Aorta (tissue), 5 donors: ENCODE measurements at regions not wholly inside any gene's neighbourhood (a gene's known extent, or its start where the extent isn't known, plus 50 kb on each side); places are given as distances from the start of the nearest gene placed in this dataset.

Experiments used
- ATAC-seq: fragments of 200-7000 bp; cut with Tn5 transposase; one replicate; pipeline ENCODE4 v1.9.1; 2022; ENCODE audit warnings: moderate library complexity; ENCODE audit not compliant: low FRiP score
- DNase-seq, 2 donors: peaks; one replicate each; pipeline ENCODE4 v3.0.0-alpha.2; 2020
- H3K27ac ChIP-seq, 2 donors: one replicate each; pipeline ENCODE4 v1.5.1; 2013; ENCODE audit warnings: low read length in 2 of 2, mild to moderate bottlenecking in 2 of 2, moderate library complexity in 2 of 2, control low read depth in 1 of 2, inconsistent platforms in 1 of 2, low read depth in 1 of 2
- H3K27me3 ChIP-seq, 2 donors: one replicate each; pipeline ENCODE4 v1.6.1; 2013; ENCODE audit warnings: control low read depth in 1 of 2, low read length in 1 of 2, mild to moderate bottlenecking in 1 of 2, moderate library complexity in 1 of 2; ENCODE audit not compliant: insufficient read depth in 2 of 2, control insufficient read depth in 1 of 2
- H3K36me3 ChIP-seq, 2 donors: one replicate each; pipeline ENCODE4 v1.6.1; 2013; ENCODE audit warnings: control low read depth in 1 of 2, low read length in 1 of 2, mild to moderate bottlenecking in 1 of 2; ENCODE audit not compliant: insufficient read depth in 2 of 2, control insufficient read depth in 1 of 2
- H3K4me1 ChIP-seq, 2 donors: one replicate each; pipeline ENCODE4 v1.6.1; 2013; ENCODE audit warnings: low read length in 2 of 2, control low read depth in 1 of 2, mild to moderate bottlenecking in 1 of 2, moderate library complexity in 1 of 2; ENCODE audit not compliant: insufficient read depth in 2 of 2, control insufficient read depth in 1 of 2
- H3K4me3 ChIP-seq, 2 donors: one replicate each; pipeline ENCODE4 v1.5.1; 2013; ENCODE audit warnings: low read length in 2 of 2, control low read depth in 1 of 2, mild to moderate bottlenecking in 1 of 2
- H3K9me3 ChIP-seq: one replicate; pipeline ENCODE4 v1.6.1; 2013; ENCODE audit warnings: mild to moderate bottlenecking, low read length; ENCODE audit not compliant: control insufficient read depth
- WGBS, 2 donors: extraction: QIAGEN DNeasy Blood & Tissue Kit; methylation state at CpG; one replicate each; pipeline ENCODE4 v1.1.7; 2013; 5-methylcytosine and 5-hydroxymethylcytosine counted together
- intact Hi-C, 2 donors: fragments of 100-400 bp; cut with DNase I; formaldehyde crosslinking; loops; one replicate each; pipeline versions ENCODE4 v1.14.2 to v1.15.0; 2022
- donor health status: healthy with polysubstance abuse.
- donor health status: Bipolar disorder and iron deficiency.
- donor health status: DM: no; HTN: no; CAD: no.
- donor health status: DM: no; HTN: no; CAD: no.
- donor health status: DM: yes; HTN: yes; CAD: no.

DNA sequence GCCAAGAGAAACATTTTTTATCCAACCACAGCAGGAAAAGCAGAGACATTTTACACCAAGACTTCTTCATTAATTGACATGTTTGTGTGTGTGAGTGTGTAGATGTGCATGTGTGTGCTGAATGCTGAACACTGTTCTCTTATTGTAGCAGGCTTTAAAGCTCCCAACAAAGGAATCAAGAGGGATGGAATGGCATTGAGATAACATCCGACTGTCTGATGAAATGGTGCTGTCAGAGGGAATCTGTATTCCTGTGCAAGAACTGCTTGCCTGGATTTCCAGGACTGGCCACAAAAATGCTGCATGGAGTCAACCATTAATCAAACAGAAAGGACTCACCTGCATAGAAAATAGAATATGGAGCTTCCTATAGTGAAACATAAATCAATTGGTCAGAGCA, 354.0 kb downstream of the UQCRFS1 start:
- Histone ChIP-seq H3K9me3 (peaks cover 4% of the 10 kb centered on the region), H3K27me3 (peaks cover 0 to 1% of the 10 kb centered on the region in 2 donors), H3K36me3 (no peaks in the 10 kb centered on the region), H3K4me1 (no peaks in the 10 kb centered on the region), H3K27ac (no peak overlapping the region), H3K4me3 (no peak overlapping the region)
- DNase-seq (no peak), ATAC-seq (no peak)
- intact Hi-C loops: no loop called here
- 51 to 71% methylated on average over 1 of the region's 1 CpG for WGBS, 2 donors

DNA sequence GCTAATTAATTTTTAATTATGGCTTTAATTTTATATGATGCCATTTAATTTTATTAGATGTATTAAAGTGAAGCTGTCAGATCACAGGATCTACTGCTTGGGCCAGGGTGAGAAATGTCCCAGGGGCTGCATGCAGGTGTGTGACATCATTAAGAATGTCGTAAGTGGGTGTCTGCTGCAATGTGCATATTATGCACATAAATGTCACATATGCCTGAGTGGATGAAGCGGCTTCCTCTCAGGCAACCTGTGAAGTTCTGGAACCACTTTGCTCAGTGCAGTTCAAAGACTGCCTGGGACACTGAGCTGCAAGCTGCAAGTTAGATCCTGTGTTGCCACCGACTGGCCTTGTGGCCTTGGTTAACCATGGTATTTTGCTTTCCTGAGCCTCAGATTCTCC, 355.0 kb downstream of the UQCRFS1 start:
- Histone ChIP-seq H3K27me3 (peaks cover 0 to 1% of the 10 kb centered on the region in 2 donors), H3K36me3 (no peaks in the 10 kb centered on the region), H3K9me3 (peaks cover 4% of the 10 kb centered on the region), H3K27ac (no peak overlapping the region), H3K4me3 (no peak overlapping the region), H3K4me1 (no peaks in the 10 kb centered on the region)
- intact Hi-C loops: no loop called here
- WGBS, 2 donors: 58 to 69% methylated on average over 3 of the region's 3 CpGs
- DNase-seq (no peak), ATAC-seq (no peak)

DNA sequence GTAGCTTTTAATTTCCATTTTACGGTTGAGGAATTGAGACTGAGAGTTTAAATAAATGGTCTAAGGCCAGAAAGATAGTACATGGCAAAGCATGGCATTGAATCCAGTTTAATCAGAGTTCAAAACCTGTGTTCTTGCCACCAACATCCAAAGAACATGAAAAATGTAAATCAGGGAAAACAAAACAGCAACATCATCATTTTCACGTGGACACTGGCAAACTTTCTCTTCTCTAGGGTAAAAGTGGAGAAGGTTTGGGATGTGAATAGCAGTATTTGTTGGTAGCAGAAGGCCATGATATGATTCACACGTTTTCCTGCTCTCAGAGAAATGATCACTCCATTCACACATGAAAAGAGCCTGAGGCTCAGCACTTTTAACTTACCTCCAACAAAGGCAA, 357.7 kb downstream of the UQCRFS1 start:
- Histone ChIP-seq H3K27me3 (peaks cover 0 to 1% of the 10 kb centered on the region in 2 donors), H3K36me3 (no peaks in the 10 kb centered on the region), H3K27ac (no peak overlapping the region), H3K4me3 (no peak overlapping the region), H3K9me3 (peaks cover 8% of the 10 kb centered on the region), H3K4me1 (no peaks in the 10 kb centered on the region)
- WGBS, 2 donors: 56 to 62% methylated on average over 3 of the region's 3 CpGs
- DNase-seq (no peak), ATAC-seq (no peak)
- intact Hi-C loops: no loop called here

DNA sequence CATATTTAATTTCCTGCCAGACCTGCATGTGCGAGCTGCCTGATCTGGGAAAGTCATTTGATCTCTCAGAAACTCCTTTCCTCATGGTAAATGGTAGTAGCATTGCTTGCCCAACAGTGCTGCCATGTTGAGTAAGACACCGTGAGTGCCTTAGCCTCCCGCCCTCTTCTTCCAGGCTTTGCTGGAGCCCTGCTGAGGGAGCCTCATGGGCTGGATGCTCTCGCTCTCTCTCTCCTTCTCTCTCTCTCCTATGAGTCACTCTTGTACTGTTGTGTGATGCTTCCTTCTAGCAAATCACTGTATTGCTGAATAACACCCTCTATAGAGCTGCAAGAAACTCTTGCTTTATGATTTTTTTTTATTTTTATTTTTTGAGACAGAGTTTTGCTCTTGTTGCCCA, 365.5 kb downstream of the UQCRFS1 start:
- intact Hi-C loops: no loop called here
- ATAC-seq (no peak), DNase-seq (no peak)

DNA sequence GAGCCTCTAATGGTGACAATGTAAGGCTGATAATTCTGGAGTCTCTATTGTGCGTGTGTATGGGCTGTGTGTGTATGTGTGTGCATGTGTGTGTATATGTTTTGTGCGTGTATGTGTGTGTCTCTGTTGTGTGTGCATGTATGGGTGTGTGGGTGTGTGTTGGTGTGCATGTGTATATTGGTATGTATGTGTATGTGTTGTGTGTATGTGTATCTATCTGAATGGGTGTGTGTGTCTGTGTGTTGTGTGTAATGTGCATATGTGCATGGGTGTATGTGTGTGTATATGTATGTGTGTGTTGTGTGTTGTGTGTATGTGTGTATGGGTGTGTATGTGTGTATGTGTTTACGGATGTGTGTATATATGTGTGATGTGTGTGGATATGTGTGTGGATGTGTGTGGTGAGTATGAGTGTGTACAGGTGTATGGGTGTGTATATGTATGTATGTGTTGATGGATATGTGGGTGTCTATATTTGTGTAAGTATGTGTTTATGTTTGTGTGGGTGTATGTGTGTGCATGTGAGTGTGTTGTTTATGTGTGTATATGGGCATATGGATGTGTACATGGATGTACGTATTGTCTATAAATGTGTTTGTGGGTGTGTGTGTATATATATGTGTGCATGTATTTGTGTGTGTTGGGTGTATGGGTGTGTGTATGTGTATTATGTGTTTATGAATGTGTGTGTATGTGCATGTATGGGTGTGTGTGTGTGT, 366.7 kb downstream of the UQCRFS1 start:
- ATAC-seq (no peak), DNase-seq (no peak)
- Histone ChIP-seq H3K4me1 (no peaks in the 10 kb centered on the region), H3K9me3 (peaks cover 2% of the 10 kb centered on the region), H3K36me3 (no peaks in the 10 kb centered on the region), H3K4me3 (no peak overlapping the region), H3K27ac (no peak overlapping the region), H3K27me3 (no peaks in the 10 kb centered on the region)
- intact Hi-C loops: no loop called here
- 93% methylated on average over 4 of the region's 4 CpGs for WGBS, 2 donors

More for the DNA sequence above, 365.5 kb downstream of the UQCRFS1 start:
- Histone ChIP-seq H3K36me3 (no peaks in the 10 kb centered on the region), H3K4me3 (no peak overlapping the region), H3K27me3 (no peaks in the 10 kb centered on the region), H3K27ac (no peak overlapping the region), H3K4me1 (no peaks in the 10 kb centered on the region), H3K9me3 (peaks cover 4% of the 10 kb centered on the region)
- WGBS, 2 donors: 72 to 74% methylated on average over 4 of the region's 4 CpGs

DNA sequence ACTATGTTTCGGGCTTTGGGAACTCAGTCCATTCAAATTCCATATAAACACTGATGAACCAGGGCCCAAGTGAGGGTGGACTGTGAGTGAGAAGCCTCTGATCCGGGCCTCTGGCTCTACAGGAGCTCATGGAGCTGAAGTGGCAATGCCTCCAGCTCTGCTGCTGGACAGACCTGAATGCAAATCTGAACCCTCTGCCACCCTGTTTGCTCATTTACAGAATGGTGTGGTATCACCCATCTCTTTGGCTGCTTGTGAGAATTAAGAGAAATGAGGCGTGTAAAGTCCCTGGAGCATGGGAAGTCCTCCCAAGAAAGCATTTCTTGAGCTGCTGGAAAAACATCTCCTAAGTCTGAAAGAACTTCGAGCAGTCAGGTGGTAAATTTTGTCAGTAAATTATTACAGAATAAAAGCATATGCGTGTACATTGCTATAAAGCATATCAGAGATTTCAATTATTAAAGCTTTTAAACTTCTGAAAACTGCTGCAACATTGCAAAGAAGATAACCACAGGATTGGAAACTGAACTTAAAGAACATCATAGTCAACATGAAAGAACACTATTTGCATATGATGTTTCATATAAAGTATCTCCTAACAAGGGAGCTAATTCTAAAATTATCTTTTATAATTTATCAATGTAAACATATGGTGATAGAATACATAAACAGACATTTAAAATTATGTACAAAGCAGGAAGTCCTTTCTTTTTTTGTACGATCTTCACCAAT, 369.0 kb downstream of the UQCRFS1 start:
- DNase-seq: no peak
- WGBS, 2 donors: 64 to 71% methylated on average over 6 of the region's 6 CpGs
- no peaks in the 10 kb centered on the region for H3K27me3 ChIP-seq
- no peak for ATAC-seq
- H3K9me3 ChIP-seq: no peaks in the 10 kb centered on the region
- H3K36me3 ChIP-seq: no peaks in the 10 kb centered on the region
- H3K27ac ChIP-seq: no peak overlapping the region
- intact Hi-C loops: no loop called here
- no peaks in the 10 kb centered on the region for H3K4me1 ChIP-seq
- H3K4me3 ChIP-seq: no peak overlapping the region

DNA sequence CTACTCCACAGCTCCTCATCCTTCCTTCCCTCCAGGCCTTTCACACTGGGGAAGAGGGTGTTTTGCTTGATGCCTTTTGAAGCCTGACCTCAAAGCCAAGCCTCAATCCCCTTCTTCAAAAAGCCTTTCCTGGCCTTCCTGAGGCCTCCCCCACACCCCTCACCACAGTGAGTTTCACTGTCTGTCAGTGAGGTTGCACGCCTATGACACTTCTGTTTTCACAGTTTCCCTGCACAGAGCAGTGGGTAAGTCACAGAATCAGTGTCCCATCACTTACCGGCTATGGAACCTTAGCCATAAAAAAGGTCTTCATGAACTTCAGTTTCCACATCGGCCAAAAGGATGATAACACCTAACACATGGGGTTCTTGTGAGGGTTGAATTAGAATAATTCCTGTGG, 371.4 kb downstream of the UQCRFS1 start:
- 79 to 83% methylated on average over 3 of the region's 3 CpGs for WGBS, 2 donors
- Histone ChIP-seq H3K4me3 (no peak overlapping the region), H3K9me3 (no peaks in the 10 kb centered on the region), H3K27me3 (no peaks in the 10 kb centered on the region), H3K4me1 (no peaks in the 10 kb centered on the region), H3K36me3 (no peaks in the 10 kb centered on the region), H3K27ac (no peak overlapping the region)
- intact Hi-C loops: no loop called here
- no peak for DNase-seq
- no peak for ATAC-seq

DNA sequence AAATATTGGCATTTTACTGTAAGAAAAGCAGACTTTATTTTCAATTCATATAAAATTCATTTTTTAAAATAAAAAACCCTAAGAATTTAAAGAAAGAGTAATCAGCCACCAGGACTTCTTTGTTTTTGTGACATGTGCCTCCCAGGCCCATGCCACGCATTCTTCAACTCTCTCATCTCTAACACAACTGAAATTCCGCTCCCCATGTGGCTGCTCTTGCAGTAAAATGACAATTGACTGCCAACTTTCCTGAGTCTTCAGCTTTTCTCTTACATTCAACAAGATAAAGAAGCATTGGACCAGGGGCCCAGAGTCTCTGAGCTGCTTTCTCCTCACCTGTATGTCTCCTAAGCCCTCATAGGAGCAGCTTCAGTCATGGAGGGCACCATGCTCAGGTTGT, 372.1 kb downstream of the UQCRFS1 start:
- no peak for ATAC-seq

DNA sequence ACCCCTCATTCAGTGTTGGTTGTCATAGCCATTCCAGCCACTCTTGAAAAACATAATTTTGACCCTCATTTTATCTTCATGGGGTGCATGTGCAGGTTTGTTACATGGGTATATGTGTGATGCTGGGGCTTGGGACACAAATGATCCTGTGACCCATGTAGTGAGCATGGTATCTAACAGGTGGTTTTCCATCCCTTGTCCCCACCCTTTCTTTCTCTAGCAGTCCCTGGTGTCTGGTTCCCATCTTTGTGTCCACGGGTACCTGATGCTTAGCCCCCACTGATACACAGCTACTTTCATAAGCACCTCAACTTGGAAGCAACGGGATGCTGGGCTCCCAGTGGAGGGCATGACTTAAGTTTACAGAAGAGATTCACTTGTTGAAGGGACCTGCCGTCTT, 373.5 kb downstream of the UQCRFS1 start:
- Histone ChIP-seq H3K9me3 (no peaks in the 10 kb centered on the region), H3K36me3 (no peaks in the 10 kb centered on the region), H3K27me3 (no peaks in the 10 kb centered on the region), H3K4me1 (no peaks in the 10 kb centered on the region), H3K27ac (no peak overlapping the region), H3K4me3 (no peak overlapping the region)
- WGBS, 2 donors: 70% methylated on average over 3 of the region's 3 CpGs
- intact Hi-C loops: no loop called here
- DNase-seq: no peak
- no peak for ATAC-seq

More for the DNA sequence above, 372.1 kb downstream of the UQCRFS1 start:
- Histone ChIP-seq H3K9me3 (no peaks in the 10 kb centered on the region), H3K4me1 (no peaks in the 10 kb centered on the region), H3K27me3 (no peaks in the 10 kb centered on the region), H3K27ac (no peak overlapping the region), H3K36me3 (no peaks in the 10 kb centered on the region), H3K4me3 (no peak overlapping the region)
- WGBS, 2 donors: 72 to 84% methylated on average over 2 of the region's 2 CpGs
- intact Hi-C loops: no loop called here
- DNase-seq: no peak
